Forelimb muscle (tissue), 1 donor: ENCODE measurements at regions not wholly inside any gene's neighbourhood (a gene's known extent, or its start where the extent isn't known, plus 50 kb on each side); places are given as distances from the start of the nearest gene placed in this dataset.

Experiments
- DNase-seq: peaks from one replicate; pipeline ENCODE4 v3.0.0-alpha.2; 2013; ENCODE audit warnings: low read depth

GRCh38 chr3:99586701-99587100, 51.7 kb upstream of the COL8A1 start:
- no peak for DNase-seq

DNA sequence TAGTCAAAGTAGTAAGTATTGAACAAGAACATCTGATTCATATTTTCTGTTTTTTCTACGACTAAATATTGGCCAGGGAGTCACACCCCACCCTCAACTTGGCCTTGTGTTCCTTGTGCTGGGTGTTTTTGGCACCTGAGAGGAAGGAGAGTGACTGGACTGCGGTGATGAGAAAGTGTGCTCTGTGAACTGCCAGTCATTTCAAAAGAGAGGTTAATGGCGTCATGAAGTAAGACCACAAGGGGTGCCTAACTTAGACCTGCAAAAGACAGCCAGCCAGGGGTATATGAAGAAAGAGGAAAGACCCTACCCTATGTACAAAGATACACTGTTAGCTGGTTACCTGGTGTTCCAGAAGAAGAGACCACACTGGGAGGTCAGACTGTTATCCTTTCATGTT, 58.4 kb upstream of the COL8A1 start:
- no peak for DNase-seq

- no peak for DNase-seq
These were observed 59.1 kb upstream of the COL8A1 start for GRCh38 chr3:99579246-99579645.

GRCh38 chr3:99578339-99578970, 59.9 kb upstream of the COL8A1 start:
- no peak for DNase-seq

DNA sequence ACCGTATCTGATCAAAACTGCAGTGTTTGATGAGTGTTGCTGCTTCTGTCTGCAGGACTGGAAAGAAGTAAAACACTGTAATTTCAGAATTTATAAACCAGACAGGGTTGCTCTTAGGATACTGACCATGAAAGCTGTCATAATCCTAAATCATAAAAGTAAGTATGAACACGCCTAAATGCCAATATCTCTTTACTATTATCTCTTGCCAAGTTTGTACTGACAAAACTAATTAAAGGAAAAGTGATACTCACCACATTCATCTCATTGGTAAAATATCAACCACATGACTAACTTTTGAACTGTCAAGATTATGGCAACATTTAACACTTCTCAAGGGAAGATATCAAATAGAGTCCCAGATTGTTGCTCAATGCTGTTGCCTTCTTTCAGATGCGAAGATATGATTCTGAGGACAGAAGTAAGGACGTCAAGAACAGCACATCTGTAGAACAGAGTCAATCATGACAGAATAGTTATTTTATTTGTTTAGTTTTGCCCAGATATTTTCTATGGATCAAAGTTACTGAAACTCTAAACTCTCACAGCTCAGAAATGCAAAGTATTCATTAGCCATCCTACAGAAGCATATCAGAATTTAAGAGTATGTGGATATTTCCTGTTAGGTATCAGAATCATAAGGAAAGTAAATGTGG, 61.4 kb upstream of the COL8A1 start:
- DNase-seq, result no peak

DNA sequence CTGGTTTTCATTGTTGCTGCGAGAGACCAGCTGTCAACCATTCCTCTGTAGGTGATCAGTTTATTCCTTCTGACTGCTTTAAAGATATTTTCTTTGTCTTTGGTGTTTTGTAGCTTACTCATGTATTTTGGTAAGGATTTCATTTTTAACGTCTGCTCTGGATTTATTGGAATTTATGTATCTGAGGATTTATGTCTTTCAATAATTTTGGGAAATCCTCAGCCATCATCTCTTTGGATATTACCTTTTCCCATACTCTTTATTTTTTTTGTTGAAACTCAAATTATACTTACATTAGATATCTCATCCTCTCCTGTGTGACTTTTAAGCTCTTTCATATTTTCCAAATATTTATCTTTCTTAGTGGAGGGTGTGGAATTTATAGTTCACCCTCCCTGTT, 62.7 kb upstream of the COL8A1 start:
- DNase-seq, result no peak

DNA sequence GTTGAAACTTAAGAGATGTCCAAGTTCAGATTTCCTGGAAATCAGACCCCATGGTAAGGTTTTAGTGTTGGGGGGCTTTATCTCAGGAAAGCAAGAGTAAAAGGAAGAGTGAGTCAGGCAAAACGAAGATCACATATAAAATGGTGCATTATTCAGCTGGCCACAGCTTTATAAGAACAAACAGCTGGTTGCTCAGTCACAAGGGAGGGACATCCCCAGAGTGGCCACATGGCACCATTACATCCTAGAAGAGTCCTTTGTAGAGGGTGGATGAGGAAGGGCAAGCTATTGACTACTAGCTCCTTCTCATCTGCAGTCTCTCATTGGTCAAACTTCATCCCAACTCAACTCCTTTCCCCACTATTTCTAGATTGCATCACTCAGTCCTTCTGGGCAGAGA, 68.3 kb upstream of the COL8A1 start:
- no peak for DNase-seq

DNA sequence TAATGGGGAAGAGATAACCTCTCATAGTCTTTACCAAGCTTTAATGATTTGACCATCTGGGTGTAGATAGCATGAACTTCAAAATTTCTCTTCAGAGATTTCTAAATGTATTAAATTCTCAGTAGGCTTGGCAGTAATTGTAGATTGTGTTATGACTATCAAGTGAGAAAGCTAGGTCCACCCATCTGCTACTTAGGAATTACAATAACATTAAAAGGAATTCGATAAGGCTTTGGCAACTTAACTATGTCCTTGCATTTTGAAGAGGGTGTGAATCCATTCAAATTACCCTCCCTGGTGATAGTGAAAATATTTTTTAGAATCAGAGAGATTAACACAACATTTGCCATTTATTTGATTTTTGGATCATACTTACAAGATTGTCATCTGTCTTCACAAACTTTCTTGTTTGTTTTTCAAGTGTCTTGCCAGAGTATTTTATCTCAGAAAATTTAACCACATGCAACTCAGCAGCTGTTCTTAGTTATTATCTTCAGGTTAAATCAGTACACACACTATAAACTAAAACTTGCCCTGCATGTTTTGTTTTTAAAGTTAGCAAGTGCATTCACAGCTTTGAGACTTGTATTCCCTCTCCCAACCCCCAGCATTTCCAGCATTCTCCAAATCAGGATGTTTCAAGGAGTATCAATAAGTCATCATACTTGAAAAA, 69.6 kb upstream of the COL8A1 start:
- DNase-seq, result no peak

- DNase-seq, result no peak
These were observed 73.1 kb upstream of the COL8A1 start for GRCh38 chr3:99565331-99565730.

DNA sequence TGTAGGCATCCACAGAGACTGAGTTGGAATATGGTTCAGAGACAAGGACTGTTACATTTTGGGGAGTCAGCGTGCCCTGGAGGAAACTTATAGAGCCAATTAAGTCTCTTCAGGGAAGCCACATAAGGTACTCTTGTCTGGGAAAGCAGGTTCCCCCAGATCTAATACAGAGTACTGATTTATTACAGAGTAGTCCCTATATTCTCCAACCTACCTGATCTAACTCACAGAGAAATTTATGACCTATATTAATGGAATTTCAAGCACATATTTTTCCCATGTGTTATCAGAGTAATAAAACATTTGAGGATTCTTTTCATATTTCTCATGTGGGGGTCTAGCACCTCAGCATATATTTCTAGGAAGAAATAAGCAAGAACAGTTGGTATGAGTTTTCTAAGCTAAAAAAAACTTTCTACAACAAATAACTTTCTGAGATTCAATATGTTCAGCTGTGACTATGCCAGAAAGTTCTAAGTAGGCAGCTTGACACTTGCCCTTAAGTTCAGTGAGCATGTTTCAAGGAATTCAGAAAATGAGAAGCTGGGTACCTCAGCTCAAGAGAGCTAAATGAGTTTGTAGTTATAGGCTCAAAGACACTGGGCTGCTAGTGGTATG, 75.3 kb upstream of the COL8A1 start:
- no peak for DNase-seq

DNA sequence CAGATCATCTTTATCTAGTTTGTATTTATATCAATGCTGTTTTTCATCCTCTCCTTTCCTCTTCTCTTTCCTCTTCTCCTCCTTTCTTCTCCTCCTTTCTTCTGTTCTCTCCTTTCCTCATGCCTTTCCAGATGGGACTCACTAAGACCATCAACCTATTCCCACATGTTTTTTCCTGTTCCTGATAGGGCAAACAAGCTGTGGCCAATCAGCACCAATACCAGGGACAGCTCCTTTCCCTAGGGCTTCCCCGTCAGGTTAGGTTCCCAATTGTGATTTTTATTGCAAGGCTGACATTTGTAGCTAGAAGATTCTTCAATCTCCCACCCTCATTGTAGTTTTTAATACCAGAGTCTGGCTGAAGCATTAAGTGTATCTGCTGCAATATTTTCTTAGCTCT, 76.3 kb upstream of the COL8A1 start:
- no peak for DNase-seq

DNA sequence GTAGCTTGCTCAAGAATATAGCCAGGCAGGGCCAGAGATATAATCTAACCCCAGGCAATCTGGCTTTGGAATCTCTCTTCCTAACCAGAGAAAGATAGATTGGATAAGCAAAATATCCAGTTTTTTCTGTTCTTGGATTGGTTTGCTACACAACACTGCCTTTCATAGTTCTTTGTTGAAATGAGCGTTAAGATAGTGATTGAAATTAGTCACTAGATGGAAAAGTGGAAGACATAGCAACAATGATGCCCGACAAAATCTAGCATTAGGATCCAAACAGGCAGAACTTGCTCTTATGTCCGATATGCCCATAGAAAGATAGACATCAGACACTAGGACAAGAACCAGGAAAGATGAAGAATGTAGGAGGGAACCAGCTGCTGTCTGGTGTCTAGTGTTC, 77.3 kb upstream of the COL8A1 start:
- DNase-seq, result no peak

- no peak for DNase-seq
These were observed 79.2 kb upstream of the COL8A1 start for GRCh38 chr3:99559196-99559595.

DNA sequence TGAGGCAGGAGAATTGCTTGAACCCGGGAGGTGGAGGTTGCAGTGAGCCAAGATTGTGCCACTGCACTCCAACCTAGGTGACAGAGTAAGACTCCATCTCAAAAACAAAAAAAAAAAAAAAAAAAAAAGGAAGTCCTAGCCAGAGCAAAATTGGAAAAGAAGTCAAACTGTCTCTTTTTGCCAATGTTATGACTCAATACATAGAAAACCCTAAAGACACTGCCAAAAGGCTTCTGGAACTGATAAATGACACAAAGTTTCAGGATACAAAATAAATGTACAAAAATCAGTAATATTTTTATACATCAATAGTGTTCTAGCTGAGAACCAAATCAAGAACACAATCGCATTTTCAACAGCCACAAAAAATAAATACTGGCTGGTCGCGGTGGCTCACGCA, 82.5 kb upstream of the COL8A1 start:
- DNase-seq, result peak; percentile 9

- DNase-seq, result no peak
These were observed 86.9 kb upstream of the COL8A1 start for GRCh38 chr3:99551520-99551919.

DNA sequence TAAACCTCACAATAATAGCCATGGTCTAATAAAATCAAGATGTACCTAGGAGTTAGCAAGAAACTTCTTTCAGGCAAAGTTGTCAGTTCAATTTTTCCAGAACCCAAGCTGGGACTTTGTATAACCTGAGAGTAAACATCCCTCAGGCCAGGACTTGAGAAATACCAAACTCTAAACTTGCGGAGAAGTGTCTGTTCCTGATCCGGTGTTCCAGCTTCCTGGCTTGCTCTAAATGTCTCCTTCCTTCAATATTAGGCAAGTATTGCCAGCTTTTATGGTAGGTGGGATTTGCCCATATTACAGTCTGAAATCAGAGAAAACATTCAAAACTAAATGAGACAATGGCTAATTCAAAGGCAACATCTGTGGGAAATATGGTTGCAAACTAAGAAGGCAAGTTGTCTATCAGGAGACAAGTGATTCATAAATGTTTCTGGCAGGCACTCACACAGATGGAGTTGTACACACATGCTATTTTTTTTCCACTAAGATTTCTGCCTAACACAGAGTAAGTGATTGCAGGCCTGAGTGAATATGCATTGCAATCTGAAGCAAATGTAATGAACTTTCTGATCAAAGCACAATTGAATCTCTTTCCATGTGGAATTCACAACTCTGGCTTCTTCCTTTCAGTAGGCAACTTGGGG, 88.3 kb upstream of the COL8A1 start:
- peak; percentile 26 for DNase-seq

DNA sequence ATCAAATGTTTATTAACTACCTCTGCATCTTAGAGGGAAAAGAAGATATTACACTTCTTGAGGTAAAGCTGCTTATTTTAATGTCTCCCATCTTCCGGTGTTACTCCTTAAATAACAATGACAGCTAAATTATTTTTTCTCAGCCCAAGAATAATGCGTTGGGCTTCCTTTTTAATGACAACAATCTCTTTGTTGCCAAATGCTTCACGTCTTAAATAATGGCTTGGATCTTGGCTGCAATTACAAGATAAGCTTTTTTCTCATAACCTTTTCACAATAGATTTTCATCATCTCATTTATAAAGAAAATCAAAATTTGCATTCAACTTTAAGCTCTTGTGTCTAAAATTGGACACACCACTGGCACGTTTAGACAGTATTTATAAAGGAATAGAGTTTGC, 89.2 kb upstream of the COL8A1 start:
- DNase-seq, result no peak

- no peak for DNase-seq
These were observed 89.7 kb upstream of the COL8A1 start for GRCh38 chr3:99548674-99549073.

DNA sequence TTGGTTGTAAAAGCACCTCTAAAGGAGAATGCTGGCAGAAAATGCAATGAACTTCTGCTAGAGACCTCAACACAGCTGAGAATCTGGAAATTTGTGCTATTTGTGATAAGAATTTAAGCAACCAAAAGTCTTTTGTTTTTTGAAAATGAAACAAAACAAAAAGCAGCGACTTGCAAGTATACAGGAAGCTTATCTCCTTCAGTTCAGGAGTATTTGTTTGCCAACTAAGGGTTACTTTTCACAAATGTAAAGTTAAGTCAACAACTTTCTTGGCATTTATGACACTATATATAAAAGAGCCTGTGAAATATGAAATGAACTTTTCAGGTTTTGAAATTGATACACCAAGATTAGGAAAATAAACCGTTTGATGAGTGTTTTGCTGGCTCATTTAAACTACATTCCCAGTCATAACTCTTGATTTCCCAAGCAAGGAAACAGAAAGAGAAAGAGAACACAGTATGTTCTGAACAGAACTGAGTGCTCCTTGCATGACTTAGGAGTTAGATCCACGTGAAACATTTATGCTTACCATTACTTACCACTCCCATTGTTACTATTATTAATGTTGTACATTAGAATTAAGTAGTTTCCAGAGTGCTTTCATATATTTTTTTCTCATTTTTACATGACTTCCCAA, 92.3 kb upstream of the COL8A1 start:
- no peak for DNase-seq

GRCh38 chr3:99544786-99545281, 93.6 kb upstream of the COL8A1 start:
- DNase-seq, result no peak

GRCh38 chr3:99543796-99544195, 94.6 kb upstream of the COL8A1 start:
- no peak for DNase-seq
